HG02571 (cell line): ENCODE measurements at regions not wholly inside any gene's neighbourhood (a gene's known extent, or its start where the extent isn't known, plus 50 kb on each side); places are given as distances from the start of the nearest gene placed in this dataset.

ENCODE experiments used
- ATAC-seq: cut with Tn5 transposase; IDR thresholded peaks from one replicate; pipeline ENCODE4 v1.9.1; 2021; ENCODE audit warnings: mild to moderate bottlenecking, moderate library complexity; ENCODE audit not compliant: unreplicated experiment

DNA sequence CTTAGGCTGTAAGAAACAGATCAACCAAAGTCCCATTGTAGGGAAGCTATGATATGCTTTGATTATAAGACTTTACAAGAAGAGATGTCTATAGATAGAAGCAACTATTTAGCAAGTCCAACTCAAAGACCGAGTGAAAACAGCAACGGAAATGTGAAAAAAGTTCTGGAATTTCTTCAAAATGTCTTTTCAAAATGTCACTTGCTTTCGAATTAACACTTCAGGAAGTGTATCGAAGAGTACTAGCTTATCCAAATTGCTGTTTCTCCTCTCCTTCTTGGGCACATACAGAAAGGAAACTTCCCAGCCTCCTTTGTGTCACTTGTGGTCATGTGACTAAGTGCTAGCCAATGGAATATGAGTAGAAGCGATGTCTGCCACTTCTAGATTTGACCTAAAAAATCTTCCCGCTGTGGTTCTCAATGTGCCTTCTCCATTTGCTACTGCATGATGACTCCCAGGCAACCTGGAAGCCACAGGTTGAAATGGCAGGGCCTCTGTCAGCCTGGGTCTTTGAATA is 89.9 kb downstream of the TSEN15 start:
- ATAC-seq = no peak

- ATAC-seq = no peak
These were observed 91.9 kb downstream of the TSEN15 start for GRCh38 chr1:184143449-184143848.

DNA sequence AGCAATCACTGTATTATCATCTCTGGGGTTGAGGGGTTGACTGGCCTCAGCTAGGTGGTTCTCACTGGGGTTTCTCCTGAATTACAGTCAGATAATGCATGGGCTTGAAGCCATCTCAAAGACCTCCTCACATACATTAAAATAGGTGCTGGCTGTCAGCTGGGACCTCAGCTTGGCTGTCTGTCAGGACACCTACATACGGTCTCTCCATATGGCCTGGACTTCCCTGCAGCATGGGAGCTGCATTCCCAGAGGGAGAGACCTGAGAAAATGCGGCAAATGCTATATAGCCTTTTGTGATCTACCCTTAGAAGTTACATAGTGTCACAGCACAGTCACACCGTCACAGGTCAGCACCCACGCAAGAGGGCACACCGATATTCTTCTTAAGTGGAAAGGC is 93.6 kb downstream of the TSEN15 start:
- no peak for ATAC-seq

DNA sequence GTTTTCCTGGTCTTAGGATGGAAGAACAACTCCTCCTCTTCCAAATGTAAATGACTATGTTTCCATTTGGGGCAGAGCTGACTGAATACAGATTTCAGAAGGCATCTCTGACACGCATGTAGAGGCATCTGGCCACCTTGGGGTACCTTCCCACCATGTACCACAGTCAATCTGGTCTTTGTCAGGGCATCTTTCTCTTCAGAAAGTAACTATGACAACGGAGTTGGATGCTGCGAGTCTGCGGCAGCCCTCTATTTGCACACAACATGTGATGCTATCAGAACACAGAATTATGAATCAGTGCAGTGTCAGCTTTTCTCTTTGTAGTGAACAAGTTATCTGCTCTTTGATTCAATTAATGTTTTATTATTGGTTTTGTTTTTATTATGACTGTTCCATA is 94.7 kb downstream of the TSEN15 start:
- no peak for ATAC-seq

GRCh38 chr1:184150776-184151531 is 99.4 kb downstream of the TSEN15 start:
- ATAC-seq = no peak

DNA sequence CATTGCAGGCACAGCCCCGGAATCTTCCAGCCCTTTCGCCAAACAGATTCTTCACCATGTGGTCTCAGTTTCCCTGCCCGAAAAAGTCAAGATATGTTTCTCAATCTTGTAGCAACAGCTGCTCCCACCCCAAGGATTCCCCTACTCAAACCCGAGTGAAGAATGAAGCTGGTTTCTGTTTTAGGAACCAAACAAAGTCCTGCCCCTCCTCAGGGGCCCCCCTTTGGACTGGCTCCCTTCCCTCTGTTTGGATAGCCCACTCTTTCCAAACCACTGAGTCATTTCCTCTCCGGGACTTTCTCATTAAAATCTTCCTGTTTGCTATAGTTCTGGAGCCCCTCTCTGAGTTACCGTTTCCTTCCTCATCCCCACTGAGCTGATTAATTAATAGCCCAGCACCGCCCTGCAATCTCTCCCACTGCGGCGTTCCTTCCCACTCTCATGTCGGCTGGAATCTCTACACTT is 100.9 kb downstream of the TSEN15 start:
- ATAC-seq = no peak

- ATAC-seq = no peak
These were observed 101.4 kb downstream of the TSEN15 start for GRCh38 chr1:184152974-184153373.

- no peak for ATAC-seq
These were observed 102.2 kb downstream of the TSEN15 start for GRCh38 chr1:184153731-184154130.

DNA sequence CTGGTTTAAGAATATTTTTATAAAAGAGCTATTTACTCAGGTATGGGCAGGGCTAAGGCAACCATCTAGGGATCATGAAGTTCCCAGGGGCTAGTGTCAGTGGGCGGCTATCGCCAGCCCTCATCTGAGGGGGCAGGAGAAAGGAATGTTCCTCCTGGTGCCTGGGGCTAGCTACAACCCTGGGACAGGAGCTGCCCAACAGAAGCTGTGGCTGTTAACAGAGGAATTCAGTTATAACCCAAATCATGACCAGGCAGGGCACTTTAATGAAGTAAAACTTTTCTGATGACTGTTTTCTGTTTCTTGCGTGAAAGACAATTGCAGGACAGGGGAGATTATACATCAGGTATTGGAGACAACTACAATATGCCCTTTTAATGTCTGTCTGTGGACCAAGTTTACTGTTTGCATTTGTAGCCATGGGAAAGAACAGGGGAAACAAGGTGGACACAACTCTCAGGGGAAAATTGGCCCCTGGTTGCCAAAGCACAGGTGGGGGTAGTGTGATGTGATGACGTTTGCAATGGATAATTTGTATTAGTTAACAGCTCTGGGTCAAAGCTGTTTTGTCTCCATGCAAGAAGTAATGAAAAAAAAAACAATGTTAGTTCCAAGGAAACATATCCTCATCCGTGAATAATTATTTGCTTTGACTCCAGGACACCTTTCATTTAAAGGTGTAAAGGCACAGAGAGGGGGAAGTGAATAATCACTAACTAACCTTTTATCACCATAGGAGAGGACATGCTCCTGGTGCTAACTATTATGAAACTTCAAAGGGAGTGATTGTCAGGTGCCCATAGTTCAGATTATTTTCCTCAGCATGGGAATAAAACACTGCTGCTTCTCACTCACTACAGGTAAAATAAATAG is 105.2 kb downstream of the TSEN15 start:
- ATAC-seq = no peak

DNA sequence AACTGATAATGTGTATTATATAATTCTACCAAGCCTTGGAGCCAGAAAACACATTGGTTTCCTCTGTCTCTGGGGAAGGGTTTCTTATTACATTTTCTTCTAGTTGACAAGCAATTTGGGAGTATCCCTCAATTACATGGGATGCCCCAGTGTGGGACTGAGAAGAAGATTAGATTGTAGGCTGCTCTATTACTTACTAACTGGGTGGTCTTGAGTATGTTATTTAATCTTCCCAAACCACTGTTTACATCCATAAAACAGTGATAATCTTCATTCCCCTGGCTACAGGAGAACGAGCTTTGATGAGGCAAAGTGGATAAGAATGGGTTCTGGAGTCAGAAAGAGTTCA is 105.8 kb downstream of the TSEN15 start:
- ATAC-seq = no peak

GRCh38 chr1:184158896-184159681 is 107.6 kb downstream of the TSEN15 start:
- ATAC-seq = no peak

GRCh38 chr1:184160236-184160635 is 108.7 kb downstream of the TSEN15 start:
- no peak for ATAC-seq

DNA sequence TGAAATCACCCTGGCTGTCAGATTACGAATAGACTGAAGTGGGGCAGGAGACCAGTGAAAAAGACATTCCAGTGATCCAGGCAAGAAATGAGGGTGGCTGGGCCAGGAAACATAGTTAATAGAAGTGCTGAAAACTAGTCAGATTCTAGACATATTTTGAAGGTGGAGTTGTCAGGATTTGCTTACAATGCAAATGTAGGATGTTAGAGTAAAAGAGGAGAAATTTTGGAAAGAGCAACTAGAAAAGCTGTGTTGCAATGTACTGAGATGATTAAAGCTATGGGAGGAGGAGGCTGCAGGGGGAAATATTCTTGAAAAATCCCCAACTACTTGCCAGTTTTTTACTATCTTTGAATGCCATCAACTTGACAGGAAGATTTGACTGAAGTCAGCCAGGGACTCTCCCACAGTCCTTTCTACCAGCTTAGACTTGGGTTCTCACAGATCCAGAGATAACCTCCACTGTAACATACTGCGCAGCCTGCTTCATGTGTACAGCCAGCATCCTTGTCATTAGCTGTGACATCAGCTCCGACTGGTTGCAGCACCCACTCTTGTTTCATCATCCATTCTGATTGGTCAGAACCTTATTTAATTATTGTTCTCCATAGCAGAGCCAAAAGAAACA is 109.7 kb downstream of the TSEN15 start:
- ATAC-seq = no peak

DNA sequence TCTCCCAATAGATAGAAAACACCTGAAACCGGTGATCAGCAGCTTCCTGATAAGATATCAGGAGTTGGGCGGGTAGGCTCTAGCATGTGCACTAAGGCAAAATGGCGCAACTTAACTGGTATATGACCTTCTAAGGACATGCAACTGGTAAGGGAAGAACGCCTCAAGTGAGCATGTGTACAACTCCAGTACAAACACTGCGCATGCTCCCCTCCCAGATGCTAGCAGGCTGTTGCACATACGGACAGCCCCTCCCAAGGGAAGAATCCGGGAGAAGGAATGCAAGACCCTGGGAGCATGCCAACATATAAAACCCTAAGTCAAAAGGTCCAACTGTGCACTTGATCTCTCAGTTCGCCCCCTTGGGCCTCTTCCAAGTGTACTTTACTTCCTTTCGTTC is 110.8 kb downstream of the TSEN15 start:
- no peak for ATAC-seq

DNA sequence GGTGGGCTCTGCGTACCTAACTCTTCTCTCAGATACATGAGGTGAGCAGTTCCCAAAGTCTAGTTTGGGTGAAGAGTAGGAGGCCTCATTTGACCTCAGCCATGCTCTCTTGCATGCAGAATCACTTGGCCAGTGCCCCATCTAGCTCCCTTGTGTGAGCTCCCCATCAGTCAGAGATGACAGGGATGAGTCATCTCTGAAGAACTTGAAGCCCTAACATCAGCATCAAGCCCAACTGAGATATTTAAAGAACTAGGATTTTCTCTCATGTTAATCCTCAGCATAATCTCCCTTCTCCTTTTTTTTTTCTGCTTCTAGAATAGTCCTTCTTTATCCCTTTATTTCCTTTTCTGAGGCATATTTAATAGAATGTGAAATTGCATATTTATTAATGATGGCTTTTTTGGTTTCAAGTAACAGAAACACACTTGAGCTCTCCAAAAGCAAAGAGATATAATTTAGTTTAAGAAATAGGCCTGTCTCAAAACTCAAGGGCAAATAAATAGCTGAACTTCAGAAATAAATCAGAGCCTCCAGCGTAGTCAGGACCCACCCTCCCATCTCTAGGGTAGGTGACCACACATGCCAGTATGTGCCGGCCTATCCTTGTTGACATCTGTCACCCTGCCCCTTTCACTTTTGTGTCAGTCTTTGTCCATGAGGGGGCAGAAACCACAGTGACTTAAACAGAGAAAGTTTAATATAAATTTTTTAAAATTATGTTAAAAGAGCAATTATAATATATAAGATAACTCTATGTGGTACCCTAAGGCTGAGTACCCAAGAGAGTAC is 112.3 kb downstream of the TSEN15 start:
- peak; percentile 75 for ATAC-seq

GRCh38 chr1:184164536-184164935 is 113.0 kb downstream of the TSEN15 start:
- ATAC-seq = no peak

DNA sequence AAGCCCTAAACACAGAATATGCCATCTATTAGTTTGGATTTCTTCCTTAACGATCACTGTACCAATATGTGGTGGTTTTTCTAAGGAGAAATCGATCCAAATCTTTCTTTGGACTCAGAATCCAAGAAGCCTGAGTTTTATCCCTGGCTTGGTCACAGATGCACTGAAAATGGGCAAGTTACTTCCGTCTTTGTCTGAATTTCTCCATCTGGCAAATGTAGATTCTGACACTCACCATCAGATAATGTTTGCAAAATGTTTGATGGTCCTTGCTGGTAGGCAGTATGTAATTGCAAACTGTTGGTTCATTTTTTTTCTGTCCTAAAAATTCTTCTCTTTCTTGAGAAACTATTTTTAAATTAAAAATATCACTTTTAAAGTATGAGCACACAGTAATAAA is 115.0 kb downstream of the TSEN15 start:
- ATAC-seq = no peak

DNA sequence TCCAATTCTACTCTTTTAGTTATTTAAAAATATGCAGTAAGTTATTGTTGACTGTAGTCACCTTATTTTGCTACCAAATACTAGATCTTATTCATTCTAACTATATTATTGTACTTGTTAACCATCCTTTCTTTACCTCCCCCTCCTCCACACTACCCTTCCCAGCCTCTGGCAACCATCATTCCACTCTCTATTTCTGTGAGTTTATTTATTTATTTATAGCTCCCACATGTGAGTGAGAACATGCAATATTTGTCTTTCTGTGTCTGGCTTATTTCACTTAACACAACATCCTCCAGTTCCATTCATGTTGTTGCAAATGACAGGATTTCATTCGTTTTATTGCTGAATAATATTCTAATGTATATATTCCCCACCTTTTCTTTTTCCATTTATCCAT is 115.8 kb downstream of the TSEN15 start:
- ATAC-seq = no peak

DNA sequence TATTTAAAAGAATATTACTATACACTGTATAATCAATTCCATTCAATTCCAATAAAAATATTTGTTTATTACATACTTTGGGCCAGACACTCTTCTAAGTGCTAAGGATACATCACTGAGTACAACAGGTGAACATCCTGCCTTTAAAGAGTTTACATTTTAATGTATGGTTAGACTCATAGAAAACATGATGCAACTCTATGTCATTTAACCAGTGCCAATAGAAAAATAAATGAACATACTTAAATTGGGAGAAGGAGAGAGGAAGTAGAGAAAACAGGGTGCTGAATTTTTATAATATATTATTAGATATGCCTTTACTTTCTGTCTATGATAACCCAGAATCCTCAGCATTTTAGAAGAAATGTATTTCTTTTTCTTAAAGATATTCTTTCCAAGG is 119.2 kb downstream of the TSEN15 start:
- ATAC-seq = no peak

DNA sequence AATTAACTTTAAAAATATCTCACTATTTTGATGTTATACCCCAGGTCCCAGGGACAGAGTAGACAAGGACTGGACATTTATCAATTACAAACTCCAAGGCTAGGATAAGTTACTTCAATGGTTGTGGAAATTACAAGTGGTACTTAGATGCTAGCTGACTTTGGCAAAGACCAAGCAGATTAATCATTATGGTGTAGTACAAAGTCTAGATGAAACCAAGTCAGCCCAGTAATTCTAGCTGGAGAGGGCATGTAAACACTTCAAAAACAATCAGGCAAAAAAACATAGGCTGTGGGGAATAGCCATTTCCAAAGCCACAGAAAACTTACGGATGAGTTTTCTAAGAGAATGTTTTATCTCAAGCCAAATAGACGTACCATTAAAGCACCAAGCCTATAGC is 124.5 kb downstream of the TSEN15 start:
- no peak for ATAC-seq
